K562 (cell line): ENCODE measurements at regions not wholly inside any gene's neighbourhood (a gene's known extent, or its start where the extent isn't known, plus 50 kb on each side); places are given as distances from the start of the nearest gene placed in this dataset.

Experiments used
- ATAC-seq: fragments of 200-7000 bp; cut with Tn5 transposase; 3 replicates; pipeline ENCODE4 v1.9.1; 2020; ENCODE audit warnings: moderate library complexity
- BruUV-seq: library from RNA; stranded (reverse); fragments of 400-500 nt; replicated peaks from 2 replicates; lab custom pipeline; 2021; lab: Mats Ljungman, UMichigan
- CTCF ChIA-PET: fragments of 300-600 bp; formaldehyde crosslinking; extraction: SDS; loops from one replicate; lab custom pipeline; 2021; ENCODE audit warnings: low intra/inter-chr PET ratio; lab: Yijun Ruan, JAX
- POLR2A ChIA-PET: fragments of 300-600, 350-650 bp; sonication (Branson Sonifier 250); formaldehyde crosslinking; extraction: SDS; loops from one replicate; lab custom pipeline; 2021; ENCODE audit warnings: antibody characterized with exemption, inconsistent platforms; lab: Yijun Ruan, JAX
- DNase-seq, 4 experiments: peaks; one replicate each; pipeline versions ENCODE4 v3.0.0 to v3.0.0-alpha.2; 2011 to 2018; ENCODE audit warnings: low spot score in 3 of 4, mixed read lengths in 3 of 4; ENCODE audit errors: extremely low read depth in 1 of 4
- FAIRE-seq: peaks from 2 replicates; lab custom pipeline; 2011; peaks lifted over from hg19 to GRCh38; lab: Jason Lieb, UNC
- H2AFZ ChIP-seq: 2 replicates; pipeline ENCODE4 v1.6.0; 2011; ENCODE audit warnings: low read depth, low read length, control low read depth, inconsistent platforms
- H3K27ac ChIP-seq: fragments of 200-600 bp; 3 replicates; pipeline ENCODE4 v1.8.0; 2011; ENCODE audit warnings: low read depth, mild to moderate bottlenecking, control low read depth, inconsistent platforms, low read length, moderate library complexity, mixed read lengths; ENCODE audit errors: extremely low read depth
- H3K27me3 ChIP-seq, 2 experiments: fragments of 300-600 bp in 1 of 2; 2 replicates in 1 of 2; 3 replicates in 1 of 2; pipeline versions ENCODE4 v1.6.0 to v1.8.0; 2011; ENCODE audit warnings: inconsistent platforms in 2 of 2, low read length in 2 of 2, mild to moderate bottlenecking in 1 of 2, mixed read lengths in 1 of 2, moderate library complexity in 1 of 2; ENCODE audit not compliant: control insufficient read depth in 2 of 2, insufficient read depth in 2 of 2
- H3K36me3 ChIP-seq: fragments of 300-600 bp; 3 replicates; pipeline ENCODE4 v1.8.0; 2011; ENCODE audit warnings: mild to moderate bottlenecking, low read length, inconsistent platforms; ENCODE audit not compliant: control insufficient read depth, insufficient read depth
- H3K4me1 ChIP-seq, 2 experiments: fragments of 200-600 bp in 1 of 2; replicated peaks in 1 of 2; 2 replicates in 1 of 2; 3 replicates in 1 of 2; pipeline versions ENCODE4 v1.5.1 to v1.8.0; 2011; ENCODE audit warnings: inconsistent platforms in 2 of 2, low read length in 2 of 2, mild to moderate bottlenecking in 1 of 2, mixed read lengths in 1 of 2, moderate library complexity in 1 of 2; ENCODE audit not compliant: control insufficient read depth in 2 of 2, insufficient read depth in 2 of 2
- H3K4me2 ChIP-seq: 2 replicates; pipeline ENCODE4 v1.6.1; 2011; ENCODE audit warnings: low read length, control low read depth, inconsistent platforms, mixed read lengths; ENCODE audit not compliant: insufficient read depth
- H3K4me3 ChIP-seq: fragments of 200-600 bp; sonication (generic), shearing (Covaris generic); 2 replicates; pipeline ENCODE4 v1.5.1; 2016; ENCODE audit warnings: control low read depth, inconsistent platforms
- H3K79me2 ChIP-seq: fragments of 200-600 bp; 3 replicates; pipeline ENCODE4 v1.8.0; 2011; ENCODE audit warnings: low read length, inconsistent platforms; ENCODE audit not compliant: control insufficient read depth, insufficient read depth
- H3K9ac ChIP-seq, 2 experiments: 2 replicates each; pipeline versions ENCODE4 v1.6.0 to v1.6.1; 2011; ENCODE audit warnings: low read depth in 2 of 2, low read length in 2 of 2, control low read depth in 1 of 2, inconsistent platforms in 1 of 2, mild to moderate bottlenecking in 1 of 2, mixed read lengths in 1 of 2; ENCODE audit not compliant: insufficient read depth in 1 of 2
- H3K9me1 ChIP-seq: one replicate; pipeline ENCODE4 v1.6.0; 2011; ENCODE audit warnings: inconsistent platforms, mild to moderate bottlenecking, low read length, moderate library complexity; ENCODE audit not compliant: control insufficient read depth, insufficient read depth
- H3K9me3 ChIP-seq: replicated peaks from 2 replicates; pipeline ENCODE4 v1.5.1; 2011; ENCODE audit warnings: low read depth, low read length, inconsistent platforms; ENCODE audit not compliant: control insufficient read depth, insufficient read depth
- H4K20me1 ChIP-seq: replicated peaks from 2 replicates; pipeline ENCODE4 v1.6.1; 2011; ENCODE audit warnings: low read length, inconsistent platforms, mixed read lengths; ENCODE audit not compliant: control insufficient read depth, insufficient read depth
- CC2D1A ChIP-seq: fragments of 450-650 bp; IDR thresholded peaks from 2 replicates; pipeline ENCODE4 v1.6.1; 2017; ENCODE audit warnings: mild to moderate bottlenecking
- HNRNPH1 ChIP-seq: fragments of 200-400 bp; formaldehyde crosslinking; optimal IDR thresholded peaks from 2 replicates; pipeline ENCODE3; 2017; ENCODE audit warnings: low read depth, mild to moderate bottlenecking, low read length, moderate library complexity
- SNIP1 ChIP-seq: fragments of 450-650 bp; IDR thresholded peaks from 2 replicates; pipeline ENCODE4 v1.7.1; 2017; ENCODE audit warnings: low read depth, mild to moderate bottlenecking
- TCF3 ChIP-seq: sonication (generic); formaldehyde crosslinking; IDR thresholded peaks from 2 replicates; pipeline ENCODE4 v1.4.0; 2020; ENCODE audit warnings: mild to moderate bottlenecking, missing genetic modification reagents
- TCF7 ChIP-seq: sonication (generic); IDR thresholded peaks from 2 replicates; pipeline ENCODE4 v1.6.1; 2016; ENCODE audit warnings: antibody characterized with exemption, borderline replicate concordance
- ZBTB11 ChIP-seq, 3 experiments: fragments of 200-800 bp in 1 of 3; fragments of 250-450 bp in 1 of 3; fragments of 450-650 bp in 1 of 3; sonication (Bioruptor Pico) in 1 of 3; sonication (Bioruptor generic) in 1 of 3; formaldehyde crosslinking in 1 of 3; IDR thresholded peaks; 2 replicates each; pipeline versions ENCODE4 v1.6.1 to v1.8.0; 2016 to 2022; ENCODE audit warnings: mild to moderate bottlenecking in 2 of 3, missing genetic modification characterization in 2 of 3, missing compliant biosample characterization in 1 of 3, moderate library complexity in 1 of 3
- ZNF133 ChIP-seq: fragments of 250-450 bp; sonication (Bioruptor Pico); IDR thresholded peaks from 2 replicates; pipeline ENCODE4 v1.4.0; 2020; ENCODE audit warnings: mild to moderate bottlenecking
- ZNF318 ChIP-seq, 2 experiments: fragments of 450-650 bp; IDR thresholded peaks; 2 replicates each; pipeline ENCODE4 v1.6.1; 2016; ENCODE audit warnings: mild to moderate bottlenecking in 2 of 2, borderline replicate concordance in 1 of 2, low read depth in 1 of 2, moderate library complexity in 1 of 2
- WGBS: fragments of 100-300 bp; shearing (Covaris generic); methylation state at CpG from one replicate; pipeline ENCODE4 v1.1.6; 2016; ENCODE audit warnings: low coverage, mixed read lengths; ENCODE audit not compliant: insufficient coverage; ENCODE audit errors: missing lambda C conversion rate; 5-methylcytosine and 5-hydroxymethylcytosine counted together
- in situ Hi-C: fragments of 300-500 bp; cut with MboI; formaldehyde crosslinking; loops from 4 replicates; pipeline ENCODE4 v1.15.0; 2018; ENCODE audit warnings: inconsistent platforms, mixed read lengths
- intact Hi-C: fragments of 100-400 bp; cut with micrococcal nuclease; formaldehyde crosslinking; loops from 2 replicates; pipeline ENCODE4 v1.14.2; 2022

- no peaks in the 10 kb centered on the region for H3K9me1 ChIP-seq
- BruUV-seq: no TSS peak
- H3K4me3 ChIP-seq: no peak overlapping the region
- no peak overlapping the region for H3K27ac ChIP-seq
- CTCF ChIA-PET: interaction anchor here (1.1 to 4.3 kb wide), 4 partner anchors 75 to 207 kb away, joined by 4 to 33 read pairs (median 6); no protein-coding TSS in a partner anchor
- DNase-seq: peak; percentile 43 to 57 (median 50)
- POLR2A ChIA-PET: no interaction called here
- no peak for FAIRE-seq
- peaks cover 10% of the 10 kb centered on the region for H3K9me3 ChIP-seq
- 61% methylated on average over 11 of the region's 19 CpGs for WGBS
- in situ Hi-C loops (loop anchor here (5.0 kb wide), 1 partner anchor 45 kb away; no protein-coding TSS in a partner anchor), intact Hi-C loops (loop anchor here (1.0 to 10.0 kb wide), 7 partner anchors 53 to 523 kb away; no protein-coding TSS in a partner anchor)
- peaks cover 0 to 9% of the 10 kb centered on the region in 2 experiments; a peak in 3 of 5 replicates for H3K4me1 ChIP-seq
- H3K79me2 ChIP-seq: no peaks in the 10 kb centered on the region
- ATAC-seq: 0 out of 3 replicates have a peak, but pooled peaks have one; percentile 43
- no peak overlapping the region for H3K9ac ChIP-seq
- no peaks in the 10 kb centered on the region for H3K36me3 ChIP-seq
- H2AFZ ChIP-seq: no peak overlapping the region
- H3K4me2 ChIP-seq: no peak overlapping the region
- no peaks in the 10 kb centered on the region for H4K20me1 ChIP-seq
- H3K27me3 ChIP-seq: no peaks in the 10 kb centered on the region
- TF ChIP-seq SNIP1 (no peak), CC2D1A (peak; percentile 75; the same call in 1 of the 2 replicates), HNRNPH1 (no peak), ZNF133 (CRISPR knock-in tag) (no peak), TCF7 (no peak), ZNF318 (IDR thresholded peaks at IDR 0.05; ENCODE audit: borderline replicate concordance in 1 of 2, low read depth in 1 of 2) (no peak), ZBTB11 (CRISPR knock-in tag; IDR thresholded peaks at IDR 0.05) (no peak), TCF3 (CRISPR knock-in tag) (no peak)
These were observed 204.5 kb downstream of the ZFP36L2 start for GRCh38 chr2:43021791-43022509.
